ENCODE measurements at regions not wholly inside any gene's neighbourhood (a gene's known extent, or its start where the extent isn't known, plus 50 kb on each side); places are given as distances from the start of the nearest gene placed in this dataset.

DNA sequence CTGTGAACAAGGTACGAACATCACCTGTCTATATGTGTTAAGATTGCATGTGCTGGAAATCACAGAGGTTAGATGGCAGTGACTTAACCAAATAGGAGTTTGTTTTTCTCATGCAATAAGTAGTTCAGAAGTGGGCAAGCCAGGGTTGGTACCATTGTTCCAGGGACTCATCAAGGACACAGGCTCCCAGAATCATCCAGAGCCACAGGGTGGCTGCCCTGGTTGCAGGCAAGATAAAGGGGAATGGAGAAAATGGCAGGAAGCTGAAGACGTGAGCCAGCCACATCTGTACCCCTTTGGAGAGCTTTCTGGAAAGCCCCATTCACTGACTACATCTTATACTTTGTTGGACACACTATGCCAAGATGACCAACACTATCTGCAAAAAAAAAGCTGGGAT, 126.0 kb upstream of the IL12B start:
- H3K4me3 ChIP-seq (ENCODE audit: control insufficient read depth, low read depth, low read length) = no peak overlapping the region
- TF ChIP-seq, protein P1, sequence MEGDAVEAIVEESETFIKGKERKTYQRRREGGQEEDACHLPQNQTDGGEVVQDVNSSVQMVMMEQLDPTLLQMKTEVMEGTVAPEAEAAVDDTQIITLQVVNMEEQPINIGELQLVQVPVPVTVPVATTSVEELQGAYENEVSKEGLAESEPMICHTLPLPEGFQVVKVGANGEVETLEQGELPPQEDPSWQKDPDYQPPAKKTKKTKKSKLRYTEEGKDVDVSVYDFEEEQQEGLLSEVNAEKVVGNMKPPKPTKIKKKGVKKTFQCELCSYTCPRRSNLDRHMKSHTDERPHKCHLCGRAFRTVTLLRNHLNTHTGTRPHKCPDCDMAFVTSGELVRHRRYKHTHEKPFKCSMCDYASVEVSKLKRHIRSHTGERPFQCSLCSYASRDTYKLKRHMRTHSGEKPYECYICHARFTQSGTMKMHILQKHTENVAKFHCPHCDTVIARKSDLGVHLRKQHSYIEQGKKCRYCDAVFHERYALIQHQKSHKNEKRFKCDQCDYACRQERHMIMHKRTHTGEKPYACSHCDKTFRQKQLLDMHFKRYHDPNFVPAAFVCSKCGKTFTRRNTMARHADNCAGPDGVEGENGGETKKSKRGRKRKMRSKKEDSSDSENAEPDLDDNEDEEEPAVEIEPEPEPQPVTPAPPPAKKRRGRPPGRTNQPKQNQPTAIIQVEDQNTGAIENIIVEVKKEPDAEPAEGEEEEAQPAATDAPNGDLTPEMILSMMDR (conservative IDR thresholded peaks at IDR 0.05; ENCODE audit: control insufficient read depth, insufficient read depth, low read depth, low read length) = no peak
- no peak for DNase-seq (ENCODE audit: low read depth)

DNA sequence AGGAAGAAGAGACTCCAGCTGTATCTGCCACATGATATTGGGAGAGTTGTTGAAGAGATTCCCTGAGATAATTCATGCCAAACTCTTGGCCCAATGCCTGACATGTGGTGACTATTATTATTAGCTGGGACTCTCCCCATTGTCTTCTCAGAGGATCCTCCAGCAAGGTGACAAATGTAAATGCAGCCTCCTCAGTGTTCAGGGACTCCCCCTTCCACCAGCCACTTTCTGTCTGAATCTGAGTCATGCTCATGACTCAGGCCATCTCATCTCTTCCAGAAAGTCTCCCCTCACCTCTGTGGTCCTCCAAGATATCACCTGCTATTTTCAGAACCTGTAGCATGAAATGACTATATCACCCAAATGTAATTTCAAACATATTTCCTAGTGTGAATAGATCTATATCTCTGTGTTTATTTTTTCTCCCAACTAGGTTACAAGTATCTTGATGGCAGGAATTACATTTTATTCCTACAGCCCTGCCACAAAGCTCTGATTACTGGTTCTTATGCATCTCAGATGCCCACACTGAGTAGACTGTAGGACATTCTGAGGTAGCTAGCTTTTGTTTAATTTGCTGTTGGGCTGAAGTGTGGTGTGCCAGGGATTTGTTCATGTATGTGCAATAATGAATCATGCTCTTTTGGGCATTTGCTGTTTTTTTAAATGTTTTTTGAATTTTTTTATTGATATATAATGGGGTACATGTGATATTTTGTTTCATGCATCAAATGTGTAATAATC, 126.6 kb upstream of the IL12B start:
- TF ChIP-seq, protein P1 (conservative IDR thresholded peaks at IDR 0.05; ENCODE audit: control insufficient read depth, insufficient read depth, low read depth, low read length) = no peak
- DNase-seq (ENCODE audit: low read depth) = peak; percentile 62
- H3K4me3 ChIP-seq (ENCODE audit: control insufficient read depth, low read depth, low read length) = no peak overlapping the region

DNA sequence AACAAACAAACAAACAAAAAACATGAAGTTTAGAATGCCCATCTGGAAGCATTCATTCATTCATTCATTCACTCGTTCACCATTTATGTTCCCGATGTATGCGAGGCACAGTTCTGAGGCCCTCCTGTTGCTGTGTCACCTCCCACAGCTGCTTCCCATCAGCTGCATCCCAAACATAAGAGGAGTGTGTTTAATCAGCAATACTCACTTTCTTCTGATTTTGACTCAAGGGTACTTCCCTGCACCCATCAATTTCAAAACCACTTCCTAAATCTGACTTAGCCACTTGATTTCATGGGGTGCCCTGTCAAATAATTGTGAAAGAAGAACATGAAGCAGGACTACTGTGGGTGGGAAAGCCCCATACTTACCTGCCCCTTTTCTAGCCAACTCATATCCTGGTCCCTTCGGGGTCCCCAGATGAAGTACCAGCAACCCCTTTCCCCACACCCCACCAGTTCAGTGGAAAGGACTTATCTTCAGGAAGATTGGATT, 128.0 kb upstream of the IL12B start:
- no peak overlapping the region for H3K4me3 ChIP-seq (ENCODE audit: control insufficient read depth, low read depth, low read length)
- TF ChIP-seq, protein P1 (conservative IDR thresholded peaks at IDR 0.05; ENCODE audit: control insufficient read depth, insufficient read depth, low read depth, low read length) = no peak
- no peak for DNase-seq (ENCODE audit: low read depth)

DNA sequence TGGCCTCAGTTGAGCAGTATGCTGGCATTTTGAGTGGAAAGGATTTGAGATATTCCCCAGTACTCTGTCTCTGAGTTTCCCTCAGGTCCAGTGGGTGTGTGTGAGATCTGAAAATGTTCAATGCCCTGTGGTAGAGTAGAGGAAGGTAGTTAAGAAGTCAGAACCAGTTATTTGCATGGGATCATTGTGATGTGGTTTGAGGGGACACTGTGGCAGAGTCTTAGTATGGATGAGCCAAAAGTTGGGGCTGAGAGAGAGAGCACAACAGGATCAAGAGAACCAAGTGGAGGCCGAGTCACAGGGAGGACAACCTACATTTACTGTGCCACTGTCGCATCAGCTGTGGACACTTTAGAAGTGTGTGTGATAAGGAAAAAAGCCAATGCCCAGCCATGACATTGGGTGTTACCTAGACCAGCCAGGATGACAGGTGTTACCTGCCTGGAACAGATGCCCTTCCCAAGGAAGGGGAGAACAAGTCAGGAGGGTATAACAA, 128.9 kb upstream of the IL12B start:
- TF ChIP-seq, protein P1 (conservative IDR thresholded peaks at IDR 0.05; ENCODE audit: control insufficient read depth, insufficient read depth, low read depth, low read length) = no peak
- DNase-seq (ENCODE audit: low read depth) = no peak

DNA sequence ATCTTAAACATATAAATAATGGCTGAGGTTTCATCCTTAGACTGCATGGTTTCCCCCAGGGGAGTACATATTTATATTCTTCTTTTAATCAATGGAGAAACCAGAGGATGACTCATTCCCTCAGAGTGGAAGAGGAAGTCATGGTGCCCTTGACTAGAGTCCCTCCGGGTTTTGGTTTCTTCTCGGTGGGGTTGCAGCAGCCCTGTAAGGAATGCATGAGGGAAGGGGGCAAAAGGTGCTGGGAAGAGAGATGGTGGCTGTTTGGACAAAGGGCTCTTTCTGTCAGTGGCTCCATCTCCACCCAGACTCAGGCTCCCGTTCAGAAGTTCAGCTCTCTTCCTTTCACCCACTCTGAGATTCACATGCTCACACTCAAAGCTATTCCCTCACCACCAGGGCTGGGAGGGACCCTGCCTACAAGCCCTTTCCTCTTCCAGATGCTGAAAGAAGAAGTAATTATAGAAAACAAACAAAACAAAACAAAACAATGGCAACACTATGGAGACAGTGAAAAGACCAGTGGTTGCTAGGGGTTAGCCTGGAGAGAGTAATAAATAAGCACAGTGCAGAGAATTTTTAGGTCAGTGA, 129.8 kb upstream of the IL12B start:
- peak; percentile 66 for DNase-seq (ENCODE audit: low read depth)
- H3K4me3 ChIP-seq (ENCODE audit: control insufficient read depth, low read depth, low read length) = no peak overlapping the region
- TF ChIP-seq, protein P1 (conservative IDR thresholded peaks at IDR 0.05; ENCODE audit: control insufficient read depth, insufficient read depth, low read depth, low read length) = no peak

More for the DNA sequence above, 128.9 kb upstream of the IL12B start:
- H3K4me3 ChIP-seq (ENCODE audit: control insufficient read depth, low read depth, low read length) = no peak overlapping the region

DNA sequence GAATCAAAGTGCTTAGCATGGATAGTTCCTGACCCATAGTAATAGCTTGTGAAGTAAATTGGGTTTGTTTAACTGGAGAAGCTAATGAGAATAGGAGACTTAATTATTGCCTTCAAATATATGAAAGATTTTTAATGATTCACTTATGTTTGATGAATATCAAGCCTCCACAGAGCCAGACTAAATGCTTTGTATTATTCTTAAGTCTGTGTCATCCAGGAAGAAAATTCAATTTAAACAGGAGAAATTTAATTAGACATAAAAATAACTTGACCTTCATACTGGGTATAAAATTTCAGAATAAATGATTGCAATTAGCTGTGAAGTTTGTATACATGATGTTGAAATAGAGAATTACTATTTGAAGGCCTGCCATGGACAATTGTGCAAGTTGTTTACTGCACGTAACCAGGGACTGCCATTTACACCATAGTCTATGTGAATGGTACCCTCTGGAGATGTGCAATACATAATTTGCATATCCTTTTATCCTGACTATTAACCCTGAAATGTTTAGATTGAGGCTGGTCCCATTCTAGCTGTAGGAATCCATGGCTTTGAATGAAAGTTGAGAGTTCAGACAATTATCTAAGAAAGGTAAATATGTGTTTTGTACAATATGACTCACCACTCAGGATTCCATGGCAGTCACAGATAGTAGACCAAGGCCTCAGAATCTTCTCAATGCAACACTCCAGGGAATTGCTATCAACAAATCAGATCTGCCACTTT, 133.5 kb upstream of the IL12B start:
- DNase-seq (ENCODE audit: low read depth) = no peak
- H3K4me3 ChIP-seq (ENCODE audit: control insufficient read depth, low read depth, low read length) = no peak overlapping the region
- TF ChIP-seq, protein P1 (conservative IDR thresholded peaks at IDR 0.05; ENCODE audit: control insufficient read depth, insufficient read depth, low read depth, low read length) = no peak

Data from fibroblast of mammary gland (primary cell).